HG02943 (cell line): ENCODE measurements at regions not wholly inside any gene's neighbourhood (a gene's known extent, or its start where the extent isn't known, plus 50 kb on each side); places are given as distances from the start of the nearest gene placed in this dataset.
"Not testable (repeated sequence)": the region's sequence is repeated elsewhere in the genome, so short reads cannot be mapped to it uniquely, and the experiment has no call there.

ENCODE experiments used
- ATAC-seq: cut with Tn5 transposase; IDR thresholded peaks from one replicate; pipeline ENCODE4 v1.9.1; 2021; ENCODE audit warnings: mild to moderate bottlenecking, low read depth, moderate library complexity; ENCODE audit not compliant: unreplicated experiment

DNA sequence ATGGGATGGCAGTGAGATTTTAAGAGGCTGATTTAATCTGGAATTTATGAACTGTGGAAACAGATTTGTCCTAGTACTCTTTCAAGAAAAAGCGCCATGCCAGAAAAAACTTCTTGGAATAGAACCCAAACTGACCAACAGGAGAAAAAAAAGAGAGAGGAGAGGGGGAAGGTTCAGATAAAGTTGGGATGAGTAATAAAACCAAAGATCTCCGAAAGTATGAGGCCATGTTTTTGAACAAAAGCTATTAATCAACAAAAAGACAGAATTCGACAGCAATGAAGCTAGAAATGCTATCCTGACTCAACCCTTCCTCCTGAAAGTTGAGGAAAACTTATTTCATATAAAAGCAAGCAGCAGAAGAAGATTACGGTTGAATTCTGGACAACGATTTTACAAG lies 135.5 kb downstream of the CEMIP2 start:
- ATAC-seq, result no peak

- no peak for ATAC-seq
Observed at GRCh38 chr9:71630377-71630995, 137.8 kb downstream of the CEMIP2 start.

GRCh38 chr9:71629578-71630215 lies 138.6 kb downstream of the CEMIP2 start:
- no peak for ATAC-seq

DNA sequence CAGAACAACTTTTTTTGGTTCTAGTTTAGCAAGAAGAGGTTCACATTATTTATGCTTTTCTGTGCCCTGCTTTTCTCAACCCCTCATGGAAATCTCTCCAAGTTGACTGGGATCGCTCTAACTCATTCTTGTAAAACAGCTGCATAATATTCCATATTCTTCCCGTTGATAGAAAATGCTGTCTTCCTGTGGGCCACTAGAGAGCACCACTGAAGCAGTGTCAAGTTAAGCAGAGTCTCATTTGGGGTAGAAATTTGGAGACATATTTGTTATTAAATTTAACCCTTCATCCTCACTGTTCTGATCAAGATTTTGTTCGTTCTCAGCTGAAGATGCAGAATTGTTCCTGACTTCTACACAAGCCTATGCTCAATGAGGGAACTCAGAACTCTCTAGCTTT lies 140.1 kb downstream of the CEMIP2 start:
- no peak for ATAC-seq

DNA sequence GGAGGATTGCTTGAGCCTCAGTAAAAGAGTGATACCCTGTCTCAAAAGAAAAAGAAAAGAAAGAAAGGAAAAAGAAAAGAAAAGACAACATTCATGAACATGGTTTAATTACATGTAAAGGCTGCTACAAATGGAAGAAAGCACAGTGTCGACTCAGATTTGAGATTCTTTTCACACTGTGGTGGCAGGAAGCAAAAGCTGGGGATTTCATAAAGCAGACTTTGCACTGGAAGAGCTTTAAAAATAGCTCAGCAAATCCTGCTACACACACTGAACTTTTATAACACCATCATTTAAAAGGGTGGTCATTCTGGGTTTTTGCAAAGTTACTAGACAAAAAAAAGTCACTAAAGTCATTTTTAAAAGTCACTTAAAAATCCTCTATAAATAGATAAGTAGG lies 140.8 kb downstream of the CEMIP2 start:
- no peak for ATAC-seq

DNA sequence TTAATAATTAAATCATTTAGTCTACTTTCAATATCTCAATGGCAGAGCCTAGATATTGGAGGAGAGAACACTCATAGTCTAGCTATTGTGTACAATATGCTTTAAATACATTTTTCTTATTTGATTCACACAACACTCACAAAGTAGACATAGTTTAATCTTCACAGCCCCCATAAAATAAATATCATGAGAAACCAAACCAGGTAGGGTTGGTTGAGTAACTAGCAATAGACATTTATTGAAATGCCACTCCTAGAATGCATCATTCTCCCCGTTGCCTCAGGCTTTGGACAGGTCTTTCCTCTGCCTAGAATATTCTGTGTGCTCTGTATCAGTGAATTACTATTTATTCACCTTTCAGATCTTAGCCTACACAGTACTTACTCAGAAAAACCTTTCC lies 141.9 kb downstream of the CEMIP2 start:
- ATAC-seq, result no peak

- ATAC-seq, result no peak
Observed at GRCh38 chr9:71624728-71625127, 143.6 kb downstream of the CEMIP2 start.

GRCh38 chr9:71620746-71621145 lies 147.6 kb downstream of the CEMIP2 start:
- ATAC-seq, result no peak

- ATAC-seq, result no peak
Observed at GRCh38 chr9:71620331-71620730, 148.0 kb downstream of the CEMIP2 start.

DNA sequence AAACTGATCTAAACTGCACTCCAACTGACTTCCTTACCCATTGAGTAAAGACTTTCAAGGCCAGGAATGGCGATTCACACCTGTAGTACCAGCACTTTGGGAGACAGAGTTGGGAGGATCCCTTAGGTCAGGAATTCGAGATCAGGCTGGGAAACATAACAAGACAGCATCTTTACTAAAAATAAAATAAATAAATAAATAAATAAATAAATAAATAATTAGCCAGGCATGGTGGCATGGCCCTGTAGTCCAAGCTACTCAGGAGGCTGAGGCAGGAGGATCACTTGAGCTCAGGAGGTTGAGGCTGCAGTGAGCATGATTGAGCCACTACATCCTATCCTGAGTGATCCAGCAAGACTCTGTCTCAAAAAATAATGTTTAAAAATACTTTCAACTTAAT lies 148.4 kb downstream of the CEMIP2 start:
- no peak for ATAC-seq

- ATAC-seq, result no peak
Observed at GRCh38 chr9:71614409-71615010, 153.8 kb downstream of the CEMIP2 start.

DNA sequence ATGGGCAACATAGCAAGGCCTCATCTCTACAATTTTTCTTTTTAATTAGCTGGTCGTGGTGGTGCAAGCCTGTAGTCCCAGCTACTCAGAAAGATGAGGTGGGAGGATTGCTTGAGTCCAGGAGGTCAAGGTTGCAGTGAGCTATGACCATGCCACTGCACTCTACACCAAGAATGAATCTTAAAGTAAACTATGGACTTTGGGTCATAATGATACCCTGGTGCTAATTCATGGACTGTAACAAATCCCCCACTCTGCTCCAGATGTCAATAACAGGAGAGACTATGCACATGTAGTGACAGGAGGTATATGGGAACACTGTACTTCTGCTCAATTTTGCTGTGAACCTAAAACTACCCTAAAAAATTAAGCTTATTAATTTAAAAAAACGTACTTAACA lies 155.4 kb downstream of the CEMIP2 start:
- no peak for ATAC-seq

GRCh38 chr9:71609448-71609830 lies 158.9 kb downstream of the CEMIP2 start:
- no peak for ATAC-seq

DNA sequence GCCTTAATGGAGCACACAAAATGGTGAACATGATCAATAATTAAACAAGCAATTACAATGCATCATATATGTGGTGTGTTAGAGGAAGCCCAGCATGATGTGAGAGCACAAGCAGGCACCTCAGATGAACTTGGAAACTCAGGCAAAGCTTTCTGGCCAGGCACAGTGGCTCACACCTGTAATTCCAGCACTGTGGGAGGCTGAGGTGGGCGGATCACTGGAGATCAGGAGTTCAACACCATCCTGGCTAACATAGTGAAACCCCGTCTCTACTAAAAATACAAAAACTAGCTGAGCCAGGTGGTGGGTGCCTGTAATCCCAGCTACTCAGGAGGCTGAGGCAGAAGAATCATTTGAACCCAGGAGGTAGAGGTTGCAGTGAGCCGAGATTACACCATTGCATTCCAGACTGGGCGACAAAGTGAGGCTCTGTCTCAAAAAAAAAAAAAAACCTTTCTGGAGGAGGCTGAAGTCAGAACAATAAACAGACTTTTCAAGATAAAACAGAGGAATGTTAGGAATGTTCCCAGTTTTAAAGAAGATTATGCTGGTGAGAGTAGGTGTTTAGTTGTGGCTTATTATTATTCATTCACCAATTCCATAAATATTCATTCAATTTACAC lies 159.4 kb downstream of the CEMIP2 start:
- no peak for ATAC-seq

DNA sequence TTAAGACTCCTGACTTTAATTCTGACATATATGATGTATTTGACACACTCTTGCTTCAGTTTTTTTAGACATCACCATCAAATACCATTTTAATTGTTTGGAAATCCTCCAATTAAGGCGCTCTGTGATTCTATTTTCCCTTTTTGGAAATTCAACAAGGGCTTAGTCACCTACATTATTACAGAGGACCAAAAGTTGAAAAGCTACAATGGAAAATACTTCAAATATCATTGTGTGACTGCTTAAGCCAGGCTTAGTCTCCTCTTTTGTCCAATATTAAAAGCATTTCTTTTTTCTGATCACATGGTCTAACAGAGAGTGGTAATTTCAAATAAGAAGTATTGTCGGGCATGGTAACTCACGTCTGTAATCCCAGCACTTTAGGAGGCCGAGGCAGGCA lies 160.3 kb downstream of the CEMIP2 start:
- no peak for ATAC-seq

DNA sequence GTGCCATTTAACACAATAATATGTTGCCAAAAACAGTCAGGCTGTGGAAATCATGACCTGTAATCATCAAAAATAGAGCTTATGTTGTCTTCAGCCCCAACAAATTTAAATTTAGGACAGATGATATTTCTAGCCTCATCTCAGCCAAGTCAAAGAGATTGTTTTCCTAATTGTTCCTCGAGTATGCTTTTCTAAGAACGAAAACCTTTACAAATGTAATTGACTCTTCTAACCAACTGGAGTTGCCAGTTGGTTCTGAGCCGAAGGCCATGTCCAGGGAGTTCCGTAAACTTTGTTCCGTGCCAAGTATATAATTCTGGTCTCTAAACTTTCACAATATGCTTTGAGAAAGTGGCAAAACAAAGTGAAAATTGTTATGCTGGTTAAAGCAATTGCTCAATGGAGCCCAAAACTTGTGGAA lies 160.8 kb downstream of the CEMIP2 start:
- no peak for ATAC-seq

DNA sequence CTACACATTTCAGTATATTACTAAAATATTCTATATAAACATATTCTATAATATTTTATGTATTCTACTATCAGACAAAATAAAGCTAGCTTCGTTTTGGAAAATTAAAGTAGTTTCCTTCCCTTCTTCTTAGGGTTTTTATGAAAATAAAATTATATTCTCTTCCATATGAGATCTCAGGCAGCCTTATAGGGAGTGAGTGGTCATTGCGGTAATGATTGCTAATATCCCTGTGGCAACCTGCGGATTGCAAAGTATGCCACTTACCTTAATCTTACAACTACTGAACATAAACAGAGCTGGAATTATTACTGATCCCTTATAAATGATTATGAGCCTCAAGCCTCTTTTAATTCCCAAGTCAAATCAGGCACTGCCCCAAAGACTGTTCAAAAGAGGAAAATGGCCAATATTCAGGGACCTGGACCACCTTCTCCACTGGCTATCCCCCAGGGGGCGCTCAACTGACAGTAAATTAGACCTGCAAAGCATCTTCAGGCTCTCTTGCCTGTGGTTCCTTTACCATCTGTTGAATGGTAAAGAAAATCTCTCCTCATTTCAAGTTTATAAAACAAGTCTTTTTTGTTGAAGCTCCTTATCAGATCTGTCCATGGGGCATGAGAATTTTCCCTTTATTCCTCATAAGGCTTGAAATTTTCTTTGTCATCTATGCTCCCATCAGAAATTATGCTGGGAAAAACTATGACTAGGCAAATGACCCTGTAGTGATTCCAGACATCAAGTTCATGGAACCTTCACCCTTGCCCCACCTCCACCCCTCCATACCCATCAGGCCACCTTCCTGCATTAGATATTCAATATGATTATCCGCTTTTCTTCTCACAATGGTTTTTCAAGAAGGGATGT lies 163.9 kb downstream of the CEMIP2 start:
- peak; percentile 79 for ATAC-seq

DNA sequence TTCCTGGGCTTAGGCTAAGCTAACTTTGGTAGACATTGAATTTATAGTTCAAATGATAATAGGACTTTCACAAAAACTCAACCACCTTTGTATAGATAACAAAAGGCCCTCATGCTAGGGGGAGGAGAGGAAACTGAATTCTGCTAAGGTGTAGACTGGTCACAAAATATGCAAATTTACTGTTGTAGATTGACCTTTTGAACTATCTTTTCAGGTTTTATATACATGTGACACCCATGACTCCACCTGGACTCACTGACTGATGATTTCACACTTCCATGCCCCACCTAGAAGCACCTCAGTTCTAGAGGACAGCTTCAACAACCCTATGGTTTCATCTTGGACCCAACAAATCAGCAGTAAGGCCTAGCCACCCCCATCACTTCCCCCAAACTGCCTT lies 165.7 kb downstream of the CEMIP2 start:
- ATAC-seq, result peak; percentile 83

- ATAC-seq, result not testable (repeated sequence)
Observed at GRCh38 chr9:71595762-71596161, 172.6 kb downstream of the CEMIP2 start.

DNA sequence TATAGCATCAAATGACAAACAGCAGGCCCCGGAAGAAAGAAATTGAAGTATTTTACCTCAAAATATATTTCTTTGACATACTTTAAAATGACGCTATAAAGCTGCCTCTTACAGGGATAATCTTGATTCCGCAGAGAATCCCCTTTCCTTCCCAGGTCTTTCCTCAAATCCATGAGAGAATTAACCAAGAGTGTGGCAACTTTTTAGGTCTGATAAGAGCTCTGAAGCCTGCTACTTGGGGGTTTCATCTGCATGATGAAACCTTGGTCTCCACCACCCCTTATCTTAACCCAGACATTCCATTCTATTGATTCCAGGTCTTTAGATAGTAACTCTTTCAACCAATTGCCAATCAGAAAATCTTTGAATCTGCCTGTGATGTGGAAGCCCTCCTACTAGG lies 173.8 kb downstream of the CEMIP2 start:
- no peak for ATAC-seq

GRCh38 chr9:71592400-71592799 lies 175.9 kb downstream of the CEMIP2 start:
- ATAC-seq, result no peak
